ENCODE measurements at regions not wholly inside any gene's neighbourhood (a gene's known extent, or its start where the extent isn't known, plus 50 kb on each side); places are given as distances from the start of the nearest gene placed in this dataset.

DNA sequence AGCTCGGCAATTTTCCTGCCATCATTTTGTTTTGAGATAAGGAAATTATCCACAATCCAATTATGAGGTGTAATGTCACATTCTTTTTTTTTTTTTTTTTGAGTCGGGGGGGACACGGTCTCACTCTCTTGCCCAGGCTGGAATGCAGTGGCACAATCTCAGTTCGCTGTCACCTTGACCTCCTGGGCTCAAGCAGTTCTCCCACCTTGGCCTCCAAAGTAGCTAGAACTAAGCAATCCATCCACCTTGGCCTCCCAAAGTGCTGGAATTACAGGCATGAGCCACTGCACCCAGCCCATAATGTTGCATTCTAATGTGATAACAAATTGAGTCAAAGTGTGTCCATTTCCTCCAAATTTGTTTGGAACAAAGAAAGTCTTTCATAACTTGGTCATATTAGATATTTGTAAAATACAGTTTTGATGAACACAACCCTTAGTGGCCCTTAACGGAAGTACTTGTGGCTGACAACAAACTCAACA, 144.1 kb upstream of the AFDN start:
- TF ChIP-seq EZH2 (IDR thresholded peaks at IDR 0.05; ENCODE audit: low read length): no peak
- TF ChIP-seq, protein P1, sequence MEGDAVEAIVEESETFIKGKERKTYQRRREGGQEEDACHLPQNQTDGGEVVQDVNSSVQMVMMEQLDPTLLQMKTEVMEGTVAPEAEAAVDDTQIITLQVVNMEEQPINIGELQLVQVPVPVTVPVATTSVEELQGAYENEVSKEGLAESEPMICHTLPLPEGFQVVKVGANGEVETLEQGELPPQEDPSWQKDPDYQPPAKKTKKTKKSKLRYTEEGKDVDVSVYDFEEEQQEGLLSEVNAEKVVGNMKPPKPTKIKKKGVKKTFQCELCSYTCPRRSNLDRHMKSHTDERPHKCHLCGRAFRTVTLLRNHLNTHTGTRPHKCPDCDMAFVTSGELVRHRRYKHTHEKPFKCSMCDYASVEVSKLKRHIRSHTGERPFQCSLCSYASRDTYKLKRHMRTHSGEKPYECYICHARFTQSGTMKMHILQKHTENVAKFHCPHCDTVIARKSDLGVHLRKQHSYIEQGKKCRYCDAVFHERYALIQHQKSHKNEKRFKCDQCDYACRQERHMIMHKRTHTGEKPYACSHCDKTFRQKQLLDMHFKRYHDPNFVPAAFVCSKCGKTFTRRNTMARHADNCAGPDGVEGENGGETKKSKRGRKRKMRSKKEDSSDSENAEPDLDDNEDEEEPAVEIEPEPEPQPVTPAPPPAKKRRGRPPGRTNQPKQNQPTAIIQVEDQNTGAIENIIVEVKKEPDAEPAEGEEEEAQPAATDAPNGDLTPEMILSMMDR (optimal IDR thresholded peaks at IDR 0.05 in 1 of 3, IDR thresholded peaks at IDR 0.05 in 1 of 3, conservative IDR thresholded peaks at IDR 0.05 in 1 of 3; ENCODE audit: extremely low read depth in 1 of 3, insufficient read depth in 2 of 3, low read length in 3 of 3): no peak

DNA sequence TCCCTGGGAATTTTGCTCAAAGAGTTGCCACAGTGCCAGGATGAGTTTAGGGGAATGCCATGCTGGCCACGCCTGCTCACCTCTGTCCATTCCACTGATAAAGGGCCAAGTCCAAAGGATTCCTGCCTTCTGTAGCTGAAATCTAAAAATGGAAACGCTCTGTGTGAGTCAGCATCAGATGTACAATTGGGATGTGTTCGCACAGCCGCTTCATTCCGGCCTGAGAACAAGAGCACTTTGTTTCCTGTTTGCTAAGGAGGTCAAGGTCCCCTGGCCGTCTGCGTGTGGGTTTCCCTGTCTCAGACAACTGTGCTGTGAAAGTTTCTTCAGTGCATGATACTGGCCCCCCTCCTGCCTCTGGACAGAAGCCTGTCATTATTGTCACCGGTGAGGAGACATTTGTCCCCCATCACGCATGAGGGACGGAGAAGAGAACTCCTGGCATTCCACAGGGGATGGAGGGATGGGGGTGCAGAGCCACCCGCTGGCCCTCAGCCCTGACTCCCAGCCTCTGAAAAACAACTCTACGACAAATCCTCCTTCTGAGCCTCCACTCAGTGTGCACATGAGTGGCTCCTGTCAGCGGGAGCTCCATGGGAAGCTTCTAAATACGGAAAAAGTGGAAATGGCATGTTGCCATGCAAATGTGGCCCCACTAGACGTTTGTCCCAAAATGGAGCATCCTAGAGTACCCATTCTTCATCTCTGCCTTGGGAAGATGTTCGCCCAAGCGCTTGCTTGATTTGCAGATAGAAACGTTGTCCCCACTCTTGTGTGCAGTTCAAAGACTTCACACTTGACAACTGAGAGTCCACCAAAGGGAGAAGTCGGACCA, 143.5 kb upstream of the AFDN start:
- no peak overlapping the region for H3K27ac ChIP-seq (ENCODE audit: control insufficient read depth, insufficient read depth, low read length)

More for the DNA sequence above, 144.1 kb upstream of the AFDN start:
- Histone ChIP-seq H3K79me2 (ENCODE audit: control insufficient read depth, insufficient read depth, low read length) (no peaks in the 10 kb centered on the region), H2AFZ (ENCODE audit: control insufficient read depth, low read length) (no peak overlapping the region), H3K36me3 (ENCODE audit: control insufficient read depth in 2 of 2, extremely low read depth in 1 of 2, insufficient read depth in 2 of 2, low read length in 2 of 2) (no peaks in the 10 kb centered on the region), H3K9ac (ENCODE audit: control insufficient read depth, extremely low read depth, insufficient read depth, low read length) (no peak overlapping the region), H3K27ac (ENCODE audit: control insufficient read depth, insufficient read depth, low read length) (no peak overlapping the region), H3K27me3 (ENCODE audit: control insufficient read depth, extremely low read depth, insufficient read depth, low read length) (peaks cover 25% of the 10 kb centered on the region), H3K9me1 (ENCODE audit: control insufficient read depth, extremely low read depth, insufficient read depth, low read length) (no peaks in the 10 kb centered on the region), H3K4me3 (ENCODE audit: control insufficient read depth in 2 of 3, extremely low read depth in 1 of 3, insufficient read depth in 2 of 3, low read depth in 1 of 3, low read length in 3 of 3) (no peak overlapping the region), H3K4me1 (ENCODE audit: control insufficient read depth, extremely low read depth, insufficient read depth, low read length) (no peaks in the 10 kb centered on the region), H4K20me1 (ENCODE audit: control insufficient read depth, extremely low read depth, insufficient read depth, low read length) (no peaks in the 10 kb centered on the region), H3K4me2 (ENCODE audit: control insufficient read depth, extremely low read depth, insufficient read depth, low read depth, low read length) (no peak overlapping the region), H3K9me3 (ENCODE audit: control insufficient read depth, low read depth, low read length) (no peaks in the 10 kb centered on the region)
- DNase-seq (ENCODE audit: low read depth, low spot score): no peak
- no peak for FAIRE-seq
- dilution Hi-C loops (cut with MboI; ENCODE audit: extremely low pct_ligation_motif_present, low sequenced_read_pairs): no loop called here

More for the DNA sequence above, 143.5 kb upstream of the AFDN start:
- H3K4me2 ChIP-seq (ENCODE audit: control insufficient read depth, extremely low read depth, insufficient read depth, low read depth, low read length): no peak overlapping the region
- no peaks in the 10 kb centered on the region for H3K79me2 ChIP-seq (ENCODE audit: control insufficient read depth, insufficient read depth, low read length)
- H3K9ac ChIP-seq (ENCODE audit: control insufficient read depth, extremely low read depth, insufficient read depth, low read length): no peak overlapping the region
- no peaks in the 10 kb centered on the region for H3K9me1 ChIP-seq (ENCODE audit: control insufficient read depth, extremely low read depth, insufficient read depth, low read length)
- DNase-seq (ENCODE audit: low read depth, low spot score): no peak
- no peaks in the 10 kb centered on the region for H4K20me1 ChIP-seq (ENCODE audit: control insufficient read depth, extremely low read depth, insufficient read depth, low read length)
- no peak overlapping the region for H3K4me3 ChIP-seq (ENCODE audit: control insufficient read depth in 2 of 3, extremely low read depth in 1 of 3, insufficient read depth in 2 of 3, low read depth in 1 of 3, low read length in 3 of 3)
- no peak for FAIRE-seq
- no peak overlapping the region for H2AFZ ChIP-seq (ENCODE audit: control insufficient read depth, low read length)
- TF ChIP-seq, protein P1 (optimal IDR thresholded peaks at IDR 0.05 in 1 of 3, IDR thresholded peaks at IDR 0.05 in 1 of 3, conservative IDR thresholded peaks at IDR 0.05 in 1 of 3; ENCODE audit: extremely low read depth in 1 of 3, insufficient read depth in 2 of 3, low read length in 3 of 3): no peak
- TF ChIP-seq EZH2 (IDR thresholded peaks at IDR 0.05; ENCODE audit: low read length): no peak
- H3K27me3 ChIP-seq (ENCODE audit: control insufficient read depth, extremely low read depth, insufficient read depth, low read length): peaks cover 18% of the 10 kb centered on the region
- no peaks in the 10 kb centered on the region for H3K36me3 ChIP-seq (ENCODE audit: control insufficient read depth in 2 of 2, extremely low read depth in 1 of 2, insufficient read depth in 2 of 2, low read length in 2 of 2)
- dilution Hi-C loops (cut with MboI; ENCODE audit: extremely low pct_ligation_motif_present, low sequenced_read_pairs): no loop called here
- no peaks in the 10 kb centered on the region for H3K4me1 ChIP-seq (ENCODE audit: control insufficient read depth, extremely low read depth, insufficient read depth, low read length)
- no peaks in the 10 kb centered on the region for H3K9me3 ChIP-seq (ENCODE audit: control insufficient read depth, low read depth, low read length)

All from keratinocyte (primary cell).